Left renal pelvis (tissue), 4 donors: ENCODE measurements at regions not wholly inside any gene's neighbourhood (a gene's known extent, or its start where the extent isn't known, plus 50 kb on each side); places are given as distances from the start of the nearest gene placed in this dataset.
"Not testable (repeated sequence)": the region's sequence is repeated elsewhere in the genome, so short reads cannot be mapped to it uniquely, and the experiment has no call there.

Source experiments
- DNase-seq, 4 donors: peaks; one replicate each; pipeline ENCODE4 v3.0.0-alpha.2; 2013; ENCODE audit warnings: low read depth in 4 of 4, low spot score in 3 of 4

- DNase-seq: no peak
Measured at GRCh38 chr1:232579958-232580941, 49.7 kb downstream of the SIPA1L2 start.

GRCh38 chr1:232579466-232579865, 50.5 kb downstream of the SIPA1L2 start:
- no peak for DNase-seq

GRCh38 chr1:232578651-232579195, 51.2 kb downstream of the SIPA1L2 start:
- DNase-seq: no peak

DNA sequence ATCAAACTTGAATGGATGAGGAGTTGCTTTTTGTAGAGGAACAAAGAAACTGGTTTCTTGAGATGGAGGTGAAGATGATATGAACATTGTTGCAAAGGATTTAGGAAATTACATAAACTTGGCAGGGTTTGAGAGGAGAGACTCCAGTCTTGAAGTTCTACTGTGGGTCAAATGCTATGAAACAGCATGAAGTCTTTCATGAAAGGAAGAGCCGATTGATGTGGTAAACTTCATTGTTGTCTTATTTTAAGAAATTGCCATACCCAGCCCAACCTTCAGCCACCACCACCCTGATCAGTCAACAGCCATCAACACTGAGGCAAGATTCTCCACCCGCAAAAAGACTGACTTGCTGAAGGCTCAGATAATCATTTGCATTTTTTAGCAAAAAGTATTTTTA, 52.2 kb downstream of the SIPA1L2 start:
- no peak for DNase-seq

DNA sequence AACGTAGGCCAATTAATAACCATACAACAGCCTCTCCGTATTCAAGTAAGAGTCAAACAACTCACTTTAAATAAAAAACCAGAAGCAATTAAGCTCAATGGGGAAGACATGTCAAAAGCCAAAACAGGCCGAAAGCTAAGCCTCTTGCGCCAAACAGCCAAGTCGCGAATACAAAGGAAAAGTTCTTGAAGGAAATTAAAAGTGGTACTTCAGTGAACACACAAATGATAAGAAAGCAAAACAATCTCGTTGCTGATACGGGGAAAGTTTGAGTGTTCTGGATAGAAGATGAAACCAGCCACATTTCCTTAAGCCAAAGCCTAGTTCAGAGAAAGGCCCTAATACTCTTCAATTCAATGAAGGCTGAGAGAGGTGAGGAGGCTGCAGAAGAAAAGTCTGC, 53.4 kb downstream of the SIPA1L2 start:
- no peak for DNase-seq

- no peak for DNase-seq
Measured at GRCh38 chr1:232575763-232576040, 54.2 kb downstream of the SIPA1L2 start.

DNA sequence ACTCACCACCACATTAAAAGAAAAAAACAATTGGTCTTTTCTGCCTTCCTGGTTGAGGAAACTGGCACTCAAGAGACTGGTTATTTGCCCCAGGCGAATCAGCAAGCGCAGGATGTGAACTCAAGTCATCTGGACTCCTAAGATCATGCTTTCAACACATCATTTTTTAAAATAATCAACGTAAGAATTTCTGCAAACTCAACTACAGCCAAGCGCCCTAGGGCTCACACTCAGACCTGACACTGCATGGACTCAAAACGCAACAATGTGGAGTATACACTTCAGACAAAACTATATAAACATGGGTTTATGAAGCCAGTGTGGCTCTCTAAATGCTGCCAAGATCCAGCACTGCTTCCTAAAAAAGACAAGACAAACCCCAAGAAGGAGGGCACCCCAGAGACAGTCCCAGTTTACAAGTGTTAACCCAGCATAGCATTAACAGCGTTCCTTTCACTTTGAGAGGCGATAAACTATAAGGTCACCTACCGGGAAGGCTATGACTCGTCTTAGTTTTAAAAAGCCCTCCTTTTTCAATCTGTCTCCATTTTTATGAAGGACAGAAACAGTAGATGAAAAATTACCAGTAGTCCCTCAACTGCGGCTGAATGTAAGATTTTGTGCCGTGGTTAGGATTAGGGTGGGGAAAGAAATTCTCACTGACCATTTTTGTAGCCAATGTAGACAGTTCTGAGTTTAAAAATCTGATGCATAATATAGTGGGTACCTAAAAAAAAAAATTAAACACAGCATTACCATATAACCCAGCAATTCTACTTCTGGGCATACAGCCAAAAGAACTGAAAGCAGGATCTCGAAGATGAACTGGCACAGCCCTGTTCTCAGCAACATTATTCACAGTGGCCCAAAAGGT, 54.8 kb downstream of the SIPA1L2 start:
- DNase-seq: no peak

DNA sequence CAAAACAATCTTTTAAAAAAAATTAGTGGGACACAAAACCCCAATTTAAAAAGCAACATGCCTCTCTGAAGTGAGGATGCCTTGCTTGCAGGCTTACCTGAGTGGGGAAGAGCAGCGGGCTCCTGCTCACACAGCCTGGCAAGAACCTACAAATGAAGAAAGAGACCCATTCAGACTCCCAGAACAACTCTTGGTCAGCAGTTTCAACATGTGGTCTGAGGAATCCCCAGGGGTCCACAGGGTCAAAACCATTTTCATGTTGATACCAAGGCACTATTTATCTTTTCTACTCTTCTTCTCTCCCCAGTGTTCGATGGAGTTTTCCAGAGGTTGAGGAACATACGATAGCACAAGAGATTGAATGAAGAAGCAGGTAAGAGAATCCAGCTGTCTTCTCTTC, 55.9 kb downstream of the SIPA1L2 start:
- no peak for DNase-seq

DNA sequence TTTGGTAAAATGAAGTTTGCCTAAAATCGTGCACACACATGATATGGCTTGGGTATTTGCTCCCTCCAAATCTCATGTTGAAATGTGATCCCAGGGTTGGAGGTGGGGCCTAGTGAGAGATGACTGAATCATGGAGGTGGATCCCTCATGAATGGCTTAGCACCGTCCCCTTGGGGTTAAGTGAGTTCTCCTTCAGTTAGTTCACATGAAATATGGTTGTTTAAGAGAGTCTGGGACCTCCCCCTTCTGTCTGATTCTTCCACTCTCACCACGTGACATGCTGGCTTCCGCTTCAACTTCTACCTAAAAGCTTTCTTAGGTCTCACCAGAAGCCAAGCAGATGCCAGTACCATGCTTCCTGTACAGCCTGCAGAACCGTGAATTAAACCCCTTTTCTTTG, 58.4 kb downstream of the SIPA1L2 start:
- no peak for DNase-seq

- DNase-seq: no peak
Measured at GRCh38 chr1:232570007-232570406, 59.9 kb downstream of the SIPA1L2 start.

DNA sequence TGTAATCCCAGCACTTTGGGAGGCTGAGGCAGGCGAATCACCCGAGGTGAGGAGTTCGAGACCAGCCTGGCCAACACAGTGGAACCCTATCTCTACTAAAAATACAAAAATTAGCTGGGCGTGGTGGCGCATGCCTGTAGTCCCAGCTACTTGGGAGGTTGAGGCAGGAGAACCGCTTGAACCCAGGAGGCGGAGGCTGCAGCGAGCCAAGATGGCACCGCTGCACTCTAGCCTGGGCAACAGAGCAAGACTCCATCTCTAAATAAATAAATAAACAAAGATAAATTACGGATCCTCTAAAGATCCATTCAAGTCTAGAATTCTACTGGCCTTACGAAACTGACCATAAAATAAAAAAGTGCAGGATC, 60.4 kb downstream of the SIPA1L2 start:
- DNase-seq: not testable (repeated sequence)

DNA sequence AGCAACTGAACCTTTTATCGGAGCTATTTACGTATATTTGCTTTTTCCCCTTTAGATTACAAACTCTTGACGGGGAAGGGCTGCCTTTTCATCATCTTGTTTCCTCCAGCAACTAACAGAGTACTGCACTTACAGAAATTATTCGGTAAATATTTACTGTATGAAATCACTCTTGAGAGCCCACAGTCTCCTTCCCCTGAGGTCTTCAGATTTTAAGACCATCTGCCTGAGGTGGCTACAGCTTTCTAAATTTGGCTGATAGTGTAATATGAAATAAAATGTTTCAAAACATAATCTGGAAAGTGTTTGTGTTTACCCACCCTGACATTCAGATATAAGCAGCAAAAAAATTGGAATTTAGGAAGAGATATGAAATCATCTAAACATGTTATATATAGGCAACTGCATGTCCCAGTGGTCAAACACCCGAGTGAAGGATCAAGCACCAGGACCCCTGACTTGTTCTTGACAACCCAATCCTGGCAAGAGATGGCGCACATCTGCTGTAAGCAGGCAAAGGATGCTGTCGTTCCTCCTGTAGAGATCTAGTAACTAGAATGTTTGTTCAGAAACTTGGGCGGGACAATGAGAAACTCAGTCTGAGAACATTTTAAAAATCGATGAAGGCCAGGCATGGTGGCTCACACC, 60.9 kb downstream of the SIPA1L2 start:
- DNase-seq: no peak

GRCh38 chr1:232568331-232568852, 61.5 kb downstream of the SIPA1L2 start:
- no peak for DNase-seq

GRCh38 chr1:232566093-232566492, 63.8 kb downstream of the SIPA1L2 start:
- DNase-seq: no peak

- no peak for DNase-seq
Measured at GRCh38 chr1:232562855-232563510, 67.0 kb downstream of the SIPA1L2 start.

DNA sequence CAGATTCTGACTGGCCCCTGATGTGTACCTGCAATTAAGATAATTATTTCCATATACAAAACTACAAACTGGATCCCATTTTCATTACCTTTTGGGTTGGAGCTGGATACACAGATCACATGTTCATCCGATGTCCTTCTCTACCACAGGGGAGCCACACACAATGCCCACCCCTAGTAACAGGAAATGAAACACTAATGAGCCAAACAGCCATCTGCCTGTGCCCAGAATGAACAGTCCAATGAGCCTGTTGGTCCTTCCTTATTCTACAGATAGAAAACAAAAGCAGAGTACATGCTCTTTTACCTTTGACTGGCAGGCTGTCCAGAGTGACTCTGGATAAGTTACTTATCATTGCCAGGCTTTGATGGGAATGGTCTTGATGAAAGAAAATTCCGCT, 68.6 kb downstream of the SIPA1L2 start:
- DNase-seq: no peak

DNA sequence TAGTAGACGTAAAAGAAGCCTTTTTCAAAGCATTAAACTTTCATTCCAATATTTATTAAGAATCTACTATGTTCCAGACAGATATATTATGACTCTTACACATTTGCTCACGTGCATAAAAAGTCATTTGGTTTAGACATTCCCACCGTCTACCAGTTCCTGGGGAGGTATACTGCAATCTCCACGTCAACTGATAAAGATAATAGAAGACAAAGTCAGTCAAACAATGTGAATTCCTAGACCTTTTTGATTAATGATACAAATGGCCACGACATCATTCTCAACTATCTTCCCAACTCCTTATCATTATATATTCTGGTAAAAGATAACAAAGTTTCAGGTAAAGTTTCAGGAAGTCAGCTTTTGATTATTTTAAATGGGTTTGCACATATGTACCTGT, 69.0 kb downstream of the SIPA1L2 start:
- DNase-seq: no peak

- no peak for DNase-seq
Measured at GRCh38 chr1:232558954-232559353, 71.0 kb downstream of the SIPA1L2 start.

DNA sequence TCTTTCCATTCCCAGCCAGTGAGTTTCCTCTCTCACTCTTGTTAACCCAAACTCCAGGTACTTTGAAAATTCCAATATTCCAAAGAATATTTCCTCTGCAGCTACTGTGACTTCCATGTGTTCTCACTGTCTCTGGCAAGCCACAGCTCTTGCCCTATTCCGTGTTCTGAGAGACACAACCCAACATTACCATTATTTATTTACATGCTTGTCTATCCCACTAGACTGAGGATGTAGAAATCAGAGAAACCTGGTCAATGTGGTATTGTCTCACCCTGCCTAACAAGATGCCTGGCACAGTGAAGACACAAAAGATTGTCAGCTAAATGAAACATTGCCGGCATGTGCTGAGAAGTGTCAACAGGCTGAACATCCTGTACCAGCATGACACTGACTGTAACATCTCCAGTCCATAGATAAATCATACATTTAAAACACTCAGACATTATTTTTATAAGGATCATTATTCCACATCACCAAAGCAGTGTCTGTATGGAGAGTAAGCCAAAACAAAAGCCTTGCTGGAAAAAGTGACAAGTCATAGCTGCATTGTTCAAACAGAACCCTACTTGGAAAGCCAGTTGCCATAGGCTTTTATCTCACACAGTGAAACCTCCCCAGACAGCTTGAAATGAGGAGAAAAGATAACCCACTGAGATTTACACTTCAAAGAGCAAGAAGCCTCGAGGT, 72.3 kb downstream of the SIPA1L2 start:
- no peak for DNase-seq

DNA sequence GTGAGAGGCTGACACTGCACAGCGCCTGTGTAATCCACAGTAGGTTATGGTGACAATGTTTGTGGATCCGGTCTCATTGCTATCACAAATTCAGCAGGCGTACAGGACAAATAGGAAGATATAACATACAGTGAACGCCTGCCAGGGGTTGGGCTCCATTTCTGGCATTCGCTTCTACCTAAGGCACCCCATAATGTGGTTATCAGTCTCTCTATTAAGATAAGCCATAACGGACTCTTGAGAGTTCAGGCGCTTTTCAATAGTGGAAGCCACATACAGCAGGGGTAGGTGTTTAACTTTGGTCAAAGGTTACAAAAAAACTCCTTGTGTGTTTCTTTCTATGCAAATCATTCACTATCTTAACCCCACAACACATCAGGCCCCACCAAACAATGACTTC, 72.8 kb downstream of the SIPA1L2 start:
- DNase-seq: no peak
